ENCODE measurements at regions not wholly inside any gene's neighbourhood (a gene's known extent, or its start where the extent isn't known, plus 50 kb on each side); places are given as distances from the start of the nearest gene placed in this dataset.

DNA sequence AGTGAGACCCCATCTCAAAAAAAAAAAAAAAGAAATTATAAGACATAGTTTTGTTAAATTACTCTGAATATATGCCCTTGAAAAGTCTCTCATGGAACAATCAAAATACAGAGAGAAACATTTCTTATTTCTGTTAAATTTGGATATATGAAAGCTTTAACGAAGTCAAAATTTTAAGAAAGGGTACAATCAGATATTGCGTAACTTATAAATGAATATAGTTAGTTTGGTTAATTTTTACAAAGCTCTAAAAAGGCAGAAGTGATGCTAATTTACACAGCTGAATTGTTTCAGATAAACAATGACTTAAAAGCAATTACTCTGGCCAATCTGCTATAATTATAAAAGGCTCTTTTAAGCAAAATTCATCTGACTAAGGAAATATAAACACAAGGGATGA, 611.6 kb upstream of the CCDC179 start:
- TF ChIP-seq, protein P1, sequence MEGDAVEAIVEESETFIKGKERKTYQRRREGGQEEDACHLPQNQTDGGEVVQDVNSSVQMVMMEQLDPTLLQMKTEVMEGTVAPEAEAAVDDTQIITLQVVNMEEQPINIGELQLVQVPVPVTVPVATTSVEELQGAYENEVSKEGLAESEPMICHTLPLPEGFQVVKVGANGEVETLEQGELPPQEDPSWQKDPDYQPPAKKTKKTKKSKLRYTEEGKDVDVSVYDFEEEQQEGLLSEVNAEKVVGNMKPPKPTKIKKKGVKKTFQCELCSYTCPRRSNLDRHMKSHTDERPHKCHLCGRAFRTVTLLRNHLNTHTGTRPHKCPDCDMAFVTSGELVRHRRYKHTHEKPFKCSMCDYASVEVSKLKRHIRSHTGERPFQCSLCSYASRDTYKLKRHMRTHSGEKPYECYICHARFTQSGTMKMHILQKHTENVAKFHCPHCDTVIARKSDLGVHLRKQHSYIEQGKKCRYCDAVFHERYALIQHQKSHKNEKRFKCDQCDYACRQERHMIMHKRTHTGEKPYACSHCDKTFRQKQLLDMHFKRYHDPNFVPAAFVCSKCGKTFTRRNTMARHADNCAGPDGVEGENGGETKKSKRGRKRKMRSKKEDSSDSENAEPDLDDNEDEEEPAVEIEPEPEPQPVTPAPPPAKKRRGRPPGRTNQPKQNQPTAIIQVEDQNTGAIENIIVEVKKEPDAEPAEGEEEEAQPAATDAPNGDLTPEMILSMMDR (conservative IDR thresholded peaks at IDR 0.05): no peak
- no peak for TF ChIP-seq ZFX (IDR thresholded peaks at IDR 0.05)

Data from C4-2B (cell line).